ENCODE measurements at regions not wholly inside any gene's neighbourhood (a gene's known extent, or its start where the extent isn't known, plus 50 kb on each side); places are given as distances from the start of the nearest gene placed in this dataset.

DNA sequence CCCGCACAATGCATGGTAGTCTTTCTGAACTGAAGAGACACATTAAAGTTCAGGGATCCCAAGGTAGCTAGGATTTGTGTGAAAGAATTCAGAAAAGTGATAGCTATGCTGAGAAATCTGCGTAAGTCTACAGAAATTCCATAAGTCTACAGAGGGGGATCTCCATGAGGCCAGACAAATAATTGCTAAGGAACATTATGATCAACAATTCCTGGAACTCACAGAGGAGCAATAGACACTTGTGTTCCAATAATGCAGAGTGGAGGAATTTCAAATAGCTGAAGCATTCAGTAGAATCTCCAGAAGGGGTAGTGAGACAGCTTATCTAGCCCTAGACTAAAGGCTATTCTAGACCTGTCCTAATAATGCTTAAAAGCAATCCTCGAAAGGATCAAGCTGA lies 315.7 kb upstream of the ECI2 start (continued):
- TF ChIP-seq, protein P1, sequence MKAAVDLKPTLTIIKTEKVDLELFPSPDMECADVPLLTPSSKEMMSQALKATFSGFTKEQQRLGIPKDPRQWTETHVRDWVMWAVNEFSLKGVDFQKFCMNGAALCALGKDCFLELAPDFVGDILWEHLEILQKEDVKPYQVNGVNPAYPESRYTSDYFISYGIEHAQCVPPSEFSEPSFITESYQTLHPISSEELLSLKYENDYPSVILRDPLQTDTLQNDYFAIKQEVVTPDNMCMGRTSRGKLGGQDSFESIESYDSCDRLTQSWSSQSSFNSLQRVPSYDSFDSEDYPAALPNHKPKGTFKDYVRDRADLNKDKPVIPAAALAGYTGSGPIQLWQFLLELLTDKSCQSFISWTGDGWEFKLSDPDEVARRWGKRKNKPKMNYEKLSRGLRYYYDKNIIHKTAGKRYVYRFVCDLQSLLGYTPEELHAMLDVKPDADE (IDR thresholded peaks at IDR 0.05): no peak
- no peak for TF ChIP-seq STAT1 (IDR thresholded peaks at IDR 0.05; ENCODE audit: unreplicated experiment)

DNA sequence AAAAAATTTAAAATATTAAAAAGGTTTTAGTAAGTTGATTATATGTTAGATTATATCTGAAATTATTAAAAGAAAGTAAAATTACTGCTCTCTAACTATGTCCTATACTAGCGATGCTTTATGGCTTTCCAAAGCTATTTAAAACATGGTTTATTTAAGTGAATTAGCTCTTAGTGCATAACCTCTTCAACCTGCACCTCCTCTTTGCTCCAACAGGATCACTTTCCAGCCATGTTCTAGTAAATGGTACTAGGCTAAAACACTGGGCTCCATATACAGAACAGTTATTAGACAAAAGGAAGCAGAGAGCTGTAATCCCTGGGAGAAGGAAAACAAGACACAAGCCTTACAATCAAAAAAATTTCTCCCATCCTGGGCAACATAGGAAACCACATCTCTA lies 314.9 kb upstream of the ECI2 start:
- H4K20me1 ChIP-seq (replicated peaks; ENCODE audit: insufficient read depth): no peaks in the 10 kb centered on the region
- Mint-ChIP-seq H3K4me1 (no peaks in the 10 kb centered on the region), H3K27me3 (ENCODE audit: insufficient read depth, low read depth, poor library complexity) (no peaks in the 10 kb centered on the region), H3K27ac (no peak overlapping the region), H3K36me3 (ENCODE audit: low read depth) (peaks cover 8% of the 10 kb centered on the region; the same call in 2 of the 3 replicates), H3K4me3 (no peak overlapping the region), H3K9me3 (peaks cover 14% of the 10 kb centered on the region; the same call in 2 of the 3 replicates)
- H3K27ac ChIP-seq (ENCODE audit: low read depth): no peak overlapping the region
- H3K36me3 ChIP-seq (ENCODE audit: insufficient read depth): no peaks in the 10 kb centered on the region; the same call in 1 of the 2 replicates
- 0 out of 2 replicates have a peak, but pooled peaks cover 3% of the 10 kb centered on the region for H3K9me2 ChIP-seq (ENCODE audit: insufficient read depth)
- ATAC-seq (no peak), DNase-seq (ENCODE audit: low spot score) (no peak)
- no peaks in the 10 kb centered on the region for H3F3A ChIP-seq (replicated peaks; ENCODE audit: low read depth)
- H2AFZ ChIP-seq: no peak overlapping the region
- H3K27me3 ChIP-seq (ENCODE audit: insufficient read depth): no peaks in the 10 kb centered on the region
- H3K79me2 ChIP-seq (replicated peaks; ENCODE audit: insufficient read depth): no peaks in the 10 kb centered on the region
- no peaks in the 10 kb centered on the region for H3K4me1 ChIP-seq (ENCODE audit: insufficient read depth)
- no peak overlapping the region for H3K4me2 ChIP-seq
- H3K4me3 ChIP-seq: no peak overlapping the region
- no peak for TF ChIP-seq JUNB (IDR thresholded peaks at IDR 0.05; ENCODE audit: unreplicated experiment)
- no peak for TF ChIP-seq NANOG (IDR thresholded peaks at IDR 0.05; ENCODE audit: borderline replicate concordance)
- TF ChIP-seq ZNF114 (CRISPR knock-in tag; IDR thresholded peaks at IDR 0.05): no peak
- TF ChIP-seq ZNF331 (CRISPR knock-in tag; IDR thresholded peaks at IDR 0.05; ENCODE audit: low read depth): no peak
- TF ChIP-seq, protein P1 (IDR thresholded peaks at IDR 0.05): no peak
- TF ChIP-seq, protein P2, sequence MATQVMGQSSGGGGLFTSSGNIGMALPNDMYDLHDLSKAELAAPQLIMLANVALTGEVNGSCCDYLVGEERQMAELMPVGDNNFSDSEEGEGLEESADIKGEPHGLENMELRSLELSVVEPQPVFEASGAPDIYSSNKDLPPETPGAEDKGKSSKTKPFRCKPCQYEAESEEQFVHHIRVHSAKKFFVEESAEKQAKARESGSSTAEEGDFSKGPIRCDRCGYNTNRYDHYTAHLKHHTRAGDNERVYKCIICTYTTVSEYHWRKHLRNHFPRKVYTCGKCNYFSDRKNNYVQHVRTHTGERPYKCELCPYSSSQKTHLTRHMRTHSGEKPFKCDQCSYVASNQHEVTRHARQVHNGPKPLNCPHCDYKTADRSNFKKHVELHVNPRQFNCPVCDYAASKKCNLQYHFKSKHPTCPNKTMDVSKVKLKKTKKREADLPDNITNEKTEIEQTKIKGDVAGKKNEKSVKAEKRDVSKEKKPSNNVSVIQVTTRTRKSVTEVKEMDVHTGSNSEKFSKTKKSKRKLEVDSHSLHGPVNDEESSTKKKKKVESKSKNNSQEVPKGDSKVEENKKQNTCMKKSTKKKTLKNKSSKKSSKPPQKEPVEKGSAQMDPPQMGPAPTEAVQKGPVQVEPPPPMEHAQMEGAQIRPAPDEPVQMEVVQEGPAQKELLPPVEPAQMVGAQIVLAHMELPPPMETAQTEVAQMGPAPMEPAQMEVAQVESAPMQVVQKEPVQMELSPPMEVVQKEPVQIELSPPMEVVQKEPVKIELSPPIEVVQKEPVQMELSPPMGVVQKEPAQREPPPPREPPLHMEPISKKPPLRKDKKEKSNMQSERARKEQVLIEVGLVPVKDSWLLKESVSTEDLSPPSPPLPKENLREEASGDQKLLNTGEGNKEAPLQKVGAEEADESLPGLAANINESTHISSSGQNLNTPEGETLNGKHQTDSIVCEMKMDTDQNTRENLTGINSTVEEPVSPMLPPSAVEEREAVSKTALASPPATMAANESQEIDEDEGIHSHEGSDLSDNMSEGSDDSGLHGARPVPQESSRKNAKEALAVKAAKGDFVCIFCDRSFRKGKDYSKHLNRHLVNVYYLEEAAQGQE (IDR thresholded peaks at IDR 0.05; ENCODE audit: unreplicated experiment): no peak
- TF ChIP-seq, protein P3, sequence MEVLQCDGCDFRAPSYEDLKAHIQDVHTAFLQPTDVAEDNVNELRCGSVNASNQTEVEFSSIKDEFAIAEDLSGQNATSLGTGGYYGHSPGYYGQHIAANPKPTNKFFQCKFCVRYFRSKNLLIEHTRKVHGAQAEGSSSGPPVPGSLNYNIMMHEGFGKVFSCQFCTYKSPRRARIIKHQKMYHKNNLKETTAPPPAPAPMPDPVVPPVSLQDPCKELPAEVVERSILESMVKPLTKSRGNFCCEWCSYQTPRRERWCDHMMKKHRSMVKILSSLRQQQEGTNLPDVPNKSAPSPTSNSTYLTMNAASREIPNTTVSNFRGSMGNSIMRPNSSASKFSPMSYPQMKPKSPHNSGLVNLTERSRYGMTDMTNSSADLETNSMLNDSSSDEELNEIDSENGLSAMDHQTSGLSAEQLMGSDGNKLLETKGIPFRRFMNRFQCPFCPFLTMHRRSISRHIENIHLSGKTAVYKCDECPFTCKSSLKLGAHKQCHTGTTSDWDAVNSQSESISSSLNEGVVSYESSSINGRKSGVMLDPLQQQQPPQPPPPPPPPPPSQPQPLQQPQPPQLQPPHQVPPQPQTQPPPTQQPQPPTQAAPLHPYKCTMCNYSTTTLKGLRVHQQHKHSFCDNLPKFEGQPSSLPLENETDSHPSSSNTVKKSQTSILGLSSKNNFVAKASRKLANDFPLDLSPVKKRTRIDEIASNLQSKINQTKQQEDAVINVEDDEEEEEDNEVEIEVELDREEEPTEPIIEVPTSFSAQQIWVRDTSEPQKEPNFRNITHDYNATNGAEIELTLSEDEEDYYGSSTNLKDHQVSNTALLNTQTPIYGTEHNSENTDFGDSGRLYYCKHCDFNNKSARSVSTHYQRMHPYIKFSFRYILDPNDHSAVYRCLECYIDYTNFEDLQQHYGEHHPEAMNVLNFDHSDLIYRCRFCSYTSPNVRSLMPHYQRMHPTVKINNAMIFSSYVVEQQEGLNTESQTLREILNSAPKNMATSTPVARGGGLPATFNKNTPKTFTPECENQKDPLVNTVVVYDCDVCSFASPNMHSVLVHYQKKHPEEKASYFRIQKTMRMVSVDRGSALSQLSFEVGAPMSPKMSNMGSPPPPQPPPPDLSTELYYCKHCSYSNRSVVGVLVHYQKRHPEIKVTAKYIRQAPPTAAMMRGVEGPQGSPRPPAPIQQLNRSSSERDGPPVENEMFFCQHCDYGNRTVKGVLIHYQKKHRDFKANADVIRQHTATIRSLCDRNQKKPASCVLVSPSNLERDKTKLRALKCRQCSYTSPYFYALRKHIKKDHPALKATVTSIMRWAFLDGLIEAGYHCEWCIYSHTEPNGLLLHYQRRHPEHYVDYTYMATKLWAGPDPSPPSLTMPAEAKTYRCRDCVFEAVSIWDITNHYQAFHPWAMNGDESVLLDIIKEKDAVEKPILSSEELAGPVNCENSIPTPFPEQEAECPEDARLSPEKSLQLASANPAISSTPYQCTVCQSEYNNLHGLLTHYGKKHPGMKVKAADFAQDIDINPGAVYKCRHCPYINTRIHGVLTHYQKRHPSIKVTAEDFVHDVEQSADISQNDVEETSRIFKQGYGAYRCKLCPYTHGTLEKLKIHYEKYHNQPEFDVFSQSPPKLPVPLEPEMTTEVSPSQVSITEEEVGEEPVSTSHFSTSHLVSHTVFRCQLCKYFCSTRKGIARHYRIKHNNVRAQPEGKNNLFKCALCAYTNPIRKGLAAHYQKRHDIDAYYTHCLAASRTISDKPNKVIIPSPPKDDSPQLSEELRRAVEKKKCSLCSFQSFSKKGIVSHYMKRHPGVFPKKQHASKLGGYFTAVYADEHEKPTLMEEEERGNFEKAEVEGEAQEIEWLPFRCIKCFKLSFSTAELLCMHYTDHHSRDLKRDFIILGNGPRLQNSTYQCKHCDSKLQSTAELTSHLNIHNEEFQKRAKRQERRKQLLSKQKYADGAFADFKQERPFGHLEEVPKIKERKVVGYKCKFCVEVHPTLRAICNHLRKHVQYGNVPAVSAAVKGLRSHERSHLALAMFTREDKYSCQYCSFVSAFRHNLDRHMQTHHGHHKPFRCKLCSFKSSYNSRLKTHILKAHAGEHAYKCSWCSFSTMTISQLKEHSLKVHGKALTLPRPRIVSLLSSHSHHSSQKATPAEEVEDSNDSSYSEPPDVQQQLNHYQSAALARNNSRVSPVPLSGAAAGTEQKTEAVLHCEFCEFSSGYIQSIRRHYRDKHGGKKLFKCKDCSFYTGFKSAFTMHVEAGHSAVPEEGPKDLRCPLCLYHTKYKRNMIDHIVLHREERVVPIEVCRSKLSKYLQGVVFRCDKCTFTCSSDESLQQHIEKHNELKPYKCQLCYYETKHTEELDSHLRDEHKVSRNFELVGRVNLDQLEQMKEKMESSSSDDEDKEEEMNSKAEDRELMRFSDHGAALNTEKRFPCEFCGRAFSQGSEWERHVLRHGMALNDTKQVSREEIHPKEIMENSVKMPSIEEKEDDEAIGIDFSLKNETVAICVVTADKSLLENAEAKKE (CRISPR knock-in tag; IDR thresholded peaks at IDR 0.05): no peak
- no peak for TF ChIP-seq POLR2AphosphoS5 (IDR thresholded peaks at IDR 0.05; ENCODE audit: low read depth)
- no peak for TF ChIP-seq EZH2phosphoT487 (IDR thresholded peaks at IDR 0.05; ENCODE audit: unreplicated experiment)
- TF ChIP-seq CREB1 (CRISPR knock-in tag; IDR thresholded peaks at IDR 0.05; ENCODE audit: low read depth): no peak
- TF ChIP-seq EZH2 (IDR thresholded peaks at IDR 0.05; ENCODE audit: low read depth, unreplicated experiment): no peak

Data from GM23338 (cell line).